Subcutaneous abdominal adipose tissue (tissue), 5 donors: ENCODE measurements at regions not wholly inside any gene's neighbourhood (a gene's known extent, or its start where the extent isn't known, plus 50 kb on each side); places are given as distances from the start of the nearest gene placed in this dataset.

Experiments used
- H3K27ac ChIP-seq: one replicate; pipeline ENCODE4 v1.7.0; 2013; ENCODE audit warnings: low read depth, mild to moderate bottlenecking, inconsistent platforms, low read length, moderate library complexity
- H3K27me3 ChIP-seq, 5 donors: one replicate each; pipeline ENCODE4 v1.7.0; 2013; ENCODE audit warnings: low read length in 5 of 5, inconsistent platforms in 1 of 5; ENCODE audit not compliant: control insufficient read depth in 5 of 5, insufficient read depth in 4 of 5
- H3K36me3 ChIP-seq, 5 donors: one replicate each; pipeline ENCODE4 v1.7.0; 2013; ENCODE audit warnings: low read length in 5 of 5; ENCODE audit not compliant: control insufficient read depth in 5 of 5, insufficient read depth in 5 of 5
- H3K4me1 ChIP-seq, 5 donors: one replicate each; pipeline ENCODE4 v1.7.0; 2013; ENCODE audit warnings: low read length in 5 of 5, mild to moderate bottlenecking in 3 of 5, moderate library complexity in 1 of 5; ENCODE audit not compliant: control insufficient read depth in 5 of 5, insufficient read depth in 5 of 5
- H3K4me3 ChIP-seq, 5 donors: one replicate each; pipeline ENCODE4 v1.7.0; 2013; ENCODE audit warnings: low read length in 5 of 5, low read depth in 1 of 5
- H3K9ac ChIP-seq, 5 donors: one replicate each; pipeline ENCODE4 v1.7.0; 2013; ENCODE audit warnings: low read length in 5 of 5, mild to moderate bottlenecking in 4 of 5, moderate library complexity in 3 of 5
- H3K9me3 ChIP-seq, 5 donors: one replicate each; pipeline ENCODE4 v1.7.0; 2013; ENCODE audit warnings: low read length in 5 of 5; ENCODE audit not compliant: control insufficient read depth in 5 of 5
- donor health status: healthy.
- donor health status: healthy.
- donor health status: healthy.
- donor health status: healthy.
- donor health status: healthy.

DNA sequence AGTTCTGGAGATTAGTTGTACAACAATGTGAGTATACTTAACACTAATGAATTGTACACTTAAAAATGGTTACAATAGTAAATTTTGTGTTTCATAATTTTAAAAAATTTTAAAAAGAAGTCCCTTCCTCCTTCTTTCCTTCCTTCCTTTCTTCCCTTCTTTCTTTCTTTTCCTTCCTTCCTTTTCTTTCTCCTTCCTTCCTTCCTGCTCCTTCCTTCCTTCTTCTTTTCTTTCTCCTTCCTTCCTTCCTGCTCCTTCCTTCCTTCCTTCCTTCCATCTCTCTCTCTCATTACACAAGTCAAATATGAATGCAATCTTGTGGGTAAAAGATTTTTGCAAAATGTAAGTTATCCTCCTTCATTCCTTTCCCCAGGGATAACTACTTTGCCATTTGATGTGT lies 97.1 kb upstream of the TBCA start:
- H3K4me1 ChIP-seq: peaks cover 0 to 7% (median 4%) of the 10 kb centered on the region in 5 donors
- H3K9ac ChIP-seq: no peak overlapping the region
- no peak overlapping the region for H3K4me3 ChIP-seq
- H3K27ac ChIP-seq: no peak overlapping the region
- H3K27me3 ChIP-seq: no peaks in the 10 kb centered on the region
- H3K9me3 ChIP-seq: no peaks in the 10 kb centered on the region
- no peaks in the 10 kb centered on the region for H3K36me3 ChIP-seq

DNA sequence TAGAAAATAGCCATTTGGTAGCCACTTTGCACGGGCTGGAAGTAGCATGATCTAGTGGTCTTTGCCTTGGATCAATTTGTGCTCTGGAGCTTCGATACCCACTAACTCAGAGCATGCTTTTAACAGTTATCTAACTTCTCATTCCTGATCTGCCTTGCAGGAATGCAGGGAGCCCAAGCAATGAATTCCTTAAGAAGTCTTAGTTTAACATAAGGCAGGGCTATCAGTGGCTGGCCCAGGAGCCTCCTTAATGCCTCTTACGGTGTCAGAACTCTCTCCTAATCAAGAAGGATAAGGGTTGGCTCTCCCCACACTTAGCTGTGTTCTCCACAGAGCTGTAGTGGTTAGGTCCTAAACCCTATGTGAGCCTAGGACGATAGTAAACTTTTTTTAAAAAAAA lies 95.8 kb upstream of the TBCA start:
- H3K27me3 ChIP-seq: no peaks in the 10 kb centered on the region
- no peaks in the 10 kb centered on the region for H3K36me3 ChIP-seq
- no peak overlapping the region for H3K27ac ChIP-seq
- H3K9ac ChIP-seq: no peak overlapping the region
- H3K4me1 ChIP-seq: peaks cover 0 to 6% (median 3%) of the 10 kb centered on the region in 5 donors
- H3K9me3 ChIP-seq: no peaks in the 10 kb centered on the region
- H3K4me3 ChIP-seq: no peak overlapping the region

DNA sequence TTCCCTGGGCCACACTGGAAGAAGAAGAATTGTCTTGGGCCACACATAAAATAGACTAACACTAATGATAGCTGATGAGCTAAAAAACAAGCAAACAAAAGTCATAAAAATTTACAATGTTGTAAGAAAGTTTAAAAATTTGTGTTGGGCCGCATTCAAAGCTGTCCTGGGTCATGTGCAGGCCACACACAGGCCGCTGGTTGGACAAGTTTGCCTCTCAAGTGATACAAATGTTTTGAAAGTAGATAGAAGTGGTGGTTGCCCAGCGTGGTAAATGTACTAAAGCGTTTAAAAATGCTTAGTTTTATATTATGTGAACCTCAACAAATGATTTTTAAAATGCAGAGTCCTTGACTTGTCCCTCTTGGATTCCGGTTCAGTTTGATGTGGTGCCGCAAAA lies 94.9 kb upstream of the TBCA start:
- no peaks in the 10 kb centered on the region for H3K27me3 ChIP-seq
- no peaks in the 10 kb centered on the region for H3K4me1 ChIP-seq
- no peak overlapping the region for H3K9ac ChIP-seq

GRCh38 chr5:77869116-77869798 lies 93.1 kb upstream of the TBCA start:
- no peak overlapping the region for H3K9ac ChIP-seq
- H3K4me1 ChIP-seq: no peaks in the 10 kb centered on the region
- no peaks in the 10 kb centered on the region for H3K9me3 ChIP-seq
- H3K27ac ChIP-seq: no peak overlapping the region
- H3K4me3 ChIP-seq: no peak overlapping the region
- peaks cover 0 to 9% (median 0%) of the 10 kb centered on the region in 5 donors for H3K27me3 ChIP-seq
- no peaks in the 10 kb centered on the region for H3K36me3 ChIP-seq

More for the DNA sequence above, 94.9 kb upstream of the TBCA start:
- H3K36me3 ChIP-seq: no peaks in the 10 kb centered on the region
- H3K4me3 ChIP-seq: no peak overlapping the region
- no peak overlapping the region for H3K27ac ChIP-seq
- no peaks in the 10 kb centered on the region for H3K9me3 ChIP-seq

- Histone ChIP-seq H3K9ac (no peak overlapping the region), H3K36me3 (no peaks in the 10 kb centered on the region), H3K4me1 (no peaks in the 10 kb centered on the region), H3K27ac (no peak overlapping the region), H3K4me3 (no peak overlapping the region), H3K27me3 (peaks cover 0 to 9% (median 0%) of the 10 kb centered on the region in 5 donors), H3K9me3 (no peaks in the 10 kb centered on the region)
Observed at GRCh38 chr5:77867914-77868313, 91.8 kb upstream of the TBCA start.

GRCh38 chr5:77867194-77867691 lies 91.1 kb upstream of the TBCA start:
- peaks cover 0 to 9% (median 0%) of the 10 kb centered on the region in 5 donors for H3K27me3 ChIP-seq
- H3K4me3 ChIP-seq: no peak overlapping the region
- H3K27ac ChIP-seq: no peak overlapping the region
- H3K36me3 ChIP-seq: no peaks in the 10 kb centered on the region
- no peaks in the 10 kb centered on the region for H3K4me1 ChIP-seq
- no peaks in the 10 kb centered on the region for H3K9me3 ChIP-seq
- H3K9ac ChIP-seq: no peak overlapping the region

- H3K4me1 ChIP-seq: no peaks in the 10 kb centered on the region
- H3K27ac ChIP-seq: no peak overlapping the region
- H3K36me3 ChIP-seq: no peaks in the 10 kb centered on the region
- no peak overlapping the region for H3K4me3 ChIP-seq
- H3K9ac ChIP-seq: no peak overlapping the region
- peaks cover 0 to 9% (median 0%) of the 10 kb centered on the region in 5 donors for H3K27me3 ChIP-seq
- no peaks in the 10 kb centered on the region for H3K9me3 ChIP-seq
Observed at GRCh38 chr5:77866198-77866597, 90.1 kb upstream of the TBCA start.

GRCh38 chr5:77864997-77865396 lies 88.9 kb upstream of the TBCA start:
- H3K4me3 ChIP-seq: no peak overlapping the region
- H3K4me1 ChIP-seq: no peaks in the 10 kb centered on the region
- H3K36me3 ChIP-seq: no peaks in the 10 kb centered on the region
- no peaks in the 10 kb centered on the region for H3K9me3 ChIP-seq
- H3K27ac ChIP-seq: no peak overlapping the region
- peaks cover 0 to 9% (median 0%) of the 10 kb centered on the region in 5 donors for H3K27me3 ChIP-seq
- H3K9ac ChIP-seq: no peak overlapping the region

DNA sequence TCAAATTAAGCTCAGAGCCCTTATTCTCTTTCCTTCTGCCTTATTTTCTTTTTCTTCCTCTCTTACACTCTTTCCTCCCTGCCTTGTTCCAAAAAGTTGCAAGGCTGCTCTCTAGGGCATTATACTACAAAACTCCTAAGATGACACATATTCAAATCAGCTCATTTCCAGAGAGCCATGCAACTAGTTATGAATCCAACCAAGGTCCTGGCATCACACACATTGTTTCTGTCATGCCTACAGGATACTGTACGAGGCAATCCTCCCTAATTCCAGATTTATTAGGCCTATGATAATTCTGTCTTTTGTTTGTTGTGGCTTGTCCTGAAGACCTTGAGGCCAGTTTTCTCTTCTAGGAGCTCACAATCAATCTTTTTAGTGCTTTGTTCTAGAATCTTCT lies 87.0 kb upstream of the TBCA start:
- Histone ChIP-seq H3K27ac (no peak overlapping the region), H3K27me3 (peaks cover 0 to 9% (median 0%) of the 10 kb centered on the region in 5 donors), H3K9me3 (no peaks in the 10 kb centered on the region)

GRCh38 chr5:77861576-77861975 lies 85.4 kb upstream of the TBCA start:
- H3K4me3 ChIP-seq: no peak overlapping the region
- no peaks in the 10 kb centered on the region for H3K4me1 ChIP-seq
- no peaks in the 10 kb centered on the region for H3K36me3 ChIP-seq
- no peaks in the 10 kb centered on the region for H3K9me3 ChIP-seq
- no peak overlapping the region for H3K27ac ChIP-seq
- peaks cover 0 to 9% (median 0%) of the 10 kb centered on the region in 5 donors for H3K27me3 ChIP-seq
- H3K9ac ChIP-seq: no peak overlapping the region

More for the DNA sequence above, 87.0 kb upstream of the TBCA start:
- H3K4me3 ChIP-seq: no peak overlapping the region
- H3K36me3 ChIP-seq: no peaks in the 10 kb centered on the region
- no peaks in the 10 kb centered on the region for H3K4me1 ChIP-seq
- no peak overlapping the region for H3K9ac ChIP-seq
